Activated CD4-positive, alpha-beta T cell treated with anti-CD3 and anti-CD28 coated beads, Interleukin-2, amount 50 U/mL, for 48 hours (primary cell): ENCODE measurements at regions not wholly inside any gene's neighbourhood (a gene's known extent, or its start where the extent isn't known, plus 50 kb on each side); places are given as distances from the start of the nearest gene placed in this dataset.

Experiments used
- DNase-seq, 2 experiments: peaks; one replicate each; pipeline ENCODE4 v3.0.0-alpha.2; 2020

GRCh38 chr20:43305749-43306148 is 116.0 kb upstream of the PTPRT start:
- no peak for DNase-seq

GRCh38 chr20:43304598-43304997 is 114.9 kb upstream of the PTPRT start:
- no peak for DNase-seq

- DNase-seq, result no peak
Observed at GRCh38 chr20:43302936-43303335, 113.2 kb upstream of the PTPRT start.

- no peak for DNase-seq
Observed at GRCh38 chr20:43300901-43301300, 111.2 kb upstream of the PTPRT start.

GRCh38 chr20:43295781-43296180 is 106.1 kb upstream of the PTPRT start:
- DNase-seq, result no peak

GRCh38 chr20:43295263-43295662 is 105.6 kb upstream of the PTPRT start:
- no peak for DNase-seq

GRCh38 chr20:43294031-43294430 is 104.3 kb upstream of the PTPRT start:
- no peak for DNase-seq

- no peak for DNase-seq
Observed at GRCh38 chr20:43293068-43293786, 103.5 kb upstream of the PTPRT start.

GRCh38 chr20:43292222-43292621 is 102.5 kb upstream of the PTPRT start:
- DNase-seq, result no peak

- no peak for DNase-seq
Observed at GRCh38 chr20:43287637-43288036, 97.9 kb upstream of the PTPRT start.

GRCh38 chr20:43285170-43285569 is 95.5 kb upstream of the PTPRT start:
- DNase-seq, result no peak

GRCh38 chr20:43284486-43284885 is 94.8 kb upstream of the PTPRT start:
- DNase-seq, result no peak

GRCh38 chr20:43283126-43283525 is 93.4 kb upstream of the PTPRT start:
- no peak for DNase-seq

- DNase-seq, result no peak
Observed at GRCh38 chr20:43271980-43272379, 82.3 kb upstream of the PTPRT start.

GRCh38 chr20:43265449-43265848 is 75.7 kb upstream of the PTPRT start:
- no peak for DNase-seq

GRCh38 chr20:43263226-43263625 is 73.5 kb upstream of the PTPRT start:
- DNase-seq, result no peak

GRCh38 chr20:43262341-43262740 is 72.6 kb upstream of the PTPRT start:
- DNase-seq, result no peak

GRCh38 chr20:43255877-43256276 is 66.2 kb upstream of the PTPRT start:
- DNase-seq, result no peak

GRCh38 chr20:43252761-43253160 is 63.1 kb upstream of the PTPRT start:
- no peak for DNase-seq

GRCh38 chr20:43248341-43248740 is 58.6 kb upstream of the PTPRT start:
- no peak for DNase-seq

GRCh38 chr20:43247361-43247760 is 57.7 kb upstream of the PTPRT start:
- no peak for DNase-seq

GRCh38 chr20:43244647-43245046 is 54.9 kb upstream of the PTPRT start:
- DNase-seq, result no peak

GRCh38 chr20:43243672-43244269 is 54.1 kb upstream of the PTPRT start:
- peak in 1 of 2 experiments; percentile 0 for DNase-seq

- DNase-seq, result no peak
Observed at GRCh38 chr20:43241057-43241702, 51.5 kb upstream of the PTPRT start.
